Lung microvascular endothelial cell (primary cell): ENCODE measurements at regions not wholly inside any gene's neighbourhood (a gene's known extent, or its start where the extent isn't known, plus 50 kb on each side); places are given as distances from the start of the nearest gene placed in this dataset.
"Not testable (repeated sequence)": the region's sequence is repeated elsewhere in the genome, so short reads cannot be mapped to it uniquely, and the experiment has no call there.

Experiments used
- DNase-seq, 2 donors: peaks; one replicate each; pipeline versions ENCODE4 v3.0.0 to v3.0.0-alpha.2; 2010; ENCODE audit warnings: low read depth in 2 of 2

DNA sequence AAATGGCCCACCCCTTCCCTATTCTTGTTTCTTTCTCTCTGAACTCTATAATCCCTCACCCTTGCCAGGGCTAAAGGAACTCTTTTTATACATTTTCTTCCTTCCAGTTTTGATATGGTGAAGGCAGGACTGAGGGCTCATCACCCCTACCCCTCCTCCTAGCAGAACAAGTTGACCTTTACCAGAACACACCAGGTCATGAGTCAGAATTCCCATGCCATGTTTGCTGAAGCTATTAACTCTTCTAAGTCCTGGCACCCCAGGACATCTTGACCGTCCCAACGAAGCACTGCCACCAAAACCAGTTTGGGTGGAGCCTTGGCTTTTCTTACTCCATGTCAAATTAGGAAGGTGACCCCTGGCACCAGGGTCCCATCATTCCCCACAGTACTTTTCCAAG lies 57.5 kb upstream of the DYNLT3 start:
- DNase-seq = no peak

DNA sequence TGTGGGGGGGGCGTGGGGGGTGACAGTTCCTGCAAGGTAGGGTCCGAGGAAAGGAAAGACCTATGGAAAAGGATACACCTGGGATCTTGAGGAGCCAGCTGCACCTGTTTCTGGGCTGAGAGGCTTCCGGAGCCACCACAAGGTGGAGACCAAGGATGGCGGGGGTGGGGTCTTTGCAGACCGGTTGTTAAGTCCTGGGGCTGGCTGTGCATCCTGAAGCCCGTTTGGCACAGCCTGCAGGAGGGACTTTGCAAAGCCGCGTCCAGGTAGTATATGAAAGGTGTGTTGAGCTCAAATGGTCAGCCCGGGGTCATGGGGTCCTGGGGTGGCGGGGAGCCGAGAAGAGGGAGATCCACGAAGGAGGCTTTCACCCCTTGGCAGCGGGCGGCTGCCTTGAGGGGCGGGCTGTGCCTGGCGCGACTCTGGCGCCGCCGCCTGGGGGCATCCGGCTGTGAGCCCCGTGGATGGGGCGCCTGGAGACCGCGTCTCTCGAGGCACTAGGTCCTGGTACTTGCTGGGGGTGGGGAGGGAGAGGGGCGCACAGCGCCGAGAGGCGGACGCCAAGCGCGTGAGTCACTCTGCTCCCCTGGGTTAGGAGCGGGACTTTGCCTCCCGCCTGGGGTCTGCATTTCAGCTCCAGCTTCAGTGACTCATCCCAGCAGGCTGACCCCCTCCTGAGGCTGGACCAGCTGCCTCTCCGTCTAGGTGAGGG lies 58.2 kb upstream of the DYNLT3 start:
- DNase-seq = peak in 1 of 2 donors; percentile 1

DNA sequence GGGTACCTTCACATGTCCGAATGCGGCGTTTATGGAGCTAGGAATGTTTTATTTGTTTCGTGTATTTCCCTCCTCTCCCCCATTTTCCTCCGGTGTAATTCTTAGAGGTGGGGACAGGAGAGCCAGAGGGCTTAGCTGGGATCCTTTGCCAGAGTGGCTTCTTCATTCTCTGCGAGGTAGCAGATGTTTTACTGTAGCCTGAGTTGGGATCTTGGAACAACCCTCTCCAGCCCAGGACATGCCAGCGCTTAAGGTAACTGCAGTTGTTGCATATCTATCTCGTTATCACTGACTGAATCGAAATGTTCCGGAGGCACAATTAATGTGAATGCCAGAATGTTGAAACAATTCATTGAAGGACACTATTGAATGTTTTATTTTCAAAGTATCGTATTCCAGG lies 59.0 kb upstream of the DYNLT3 start:
- DNase-seq = no peak

DNA sequence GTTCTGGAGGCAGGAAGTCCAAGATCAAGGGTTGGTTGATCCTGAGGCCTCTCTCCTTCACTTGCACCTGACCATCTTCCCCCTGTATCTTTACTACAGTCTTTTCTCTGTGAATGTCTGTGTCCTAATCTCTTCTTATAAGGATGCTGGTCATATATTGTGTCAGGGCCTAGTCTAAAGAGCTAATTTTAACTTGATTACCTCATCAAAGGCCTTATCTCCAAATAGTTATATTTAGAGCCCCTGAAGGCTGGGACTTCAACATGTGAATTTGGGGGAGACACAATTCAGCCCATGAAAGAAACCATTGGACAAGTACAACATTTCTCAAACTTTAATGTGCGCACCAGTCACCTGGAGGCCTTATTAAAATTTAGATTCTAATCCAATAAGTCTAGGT lies 62.8 kb upstream of the DYNLT3 start:
- DNase-seq = no peak

- peak in 1 of 2 donors; percentile 45 for DNase-seq
These were observed 64.9 kb upstream of the DYNLT3 start for GRCh38 chrX:37912304-37912703.

DNA sequence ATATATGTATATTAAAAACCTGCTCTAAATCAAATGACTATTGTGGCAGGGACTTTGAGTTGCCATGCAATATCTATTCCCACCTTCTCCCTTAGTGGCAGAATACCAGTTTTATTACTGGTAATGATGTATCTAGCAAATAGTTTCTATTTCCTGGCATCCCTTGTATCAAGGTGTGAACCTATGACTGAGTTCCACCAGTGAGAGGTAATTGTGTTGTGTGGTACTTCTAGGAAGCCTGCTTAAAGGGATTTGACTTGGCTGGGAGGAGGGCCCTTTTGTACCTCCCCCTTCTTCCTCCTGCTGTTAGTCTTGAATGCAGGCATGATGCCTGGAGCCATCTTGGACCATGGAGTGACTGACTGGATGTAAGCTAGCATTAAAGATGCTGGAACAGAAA lies 65.4 kb upstream of the DYNLT3 start:
- no peak for DNase-seq

- DNase-seq = no peak
These were observed 70.8 kb upstream of the DYNLT3 start for GRCh38 chrX:37918168-37918567.

DNA sequence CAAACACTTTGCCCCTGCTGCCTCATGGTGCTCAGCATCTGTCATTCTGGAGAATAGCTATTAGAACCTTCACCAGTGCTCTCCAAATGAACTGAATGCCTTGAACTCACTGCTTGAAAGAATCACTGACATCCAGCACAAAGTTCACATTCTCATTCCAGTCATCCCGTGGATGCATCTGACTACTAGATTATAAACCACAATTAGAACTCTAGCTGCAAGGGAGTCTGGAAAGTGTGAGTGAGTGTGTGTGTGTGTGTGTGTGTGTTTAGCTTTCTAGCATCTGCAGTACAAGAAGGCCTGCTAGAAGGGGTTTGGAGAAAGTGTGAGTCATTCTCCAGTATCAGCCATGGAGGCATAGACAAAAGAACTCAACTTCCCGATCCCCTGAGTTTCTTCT lies 71.3 kb upstream of the DYNLT3 start:
- DNase-seq = no peak

DNA sequence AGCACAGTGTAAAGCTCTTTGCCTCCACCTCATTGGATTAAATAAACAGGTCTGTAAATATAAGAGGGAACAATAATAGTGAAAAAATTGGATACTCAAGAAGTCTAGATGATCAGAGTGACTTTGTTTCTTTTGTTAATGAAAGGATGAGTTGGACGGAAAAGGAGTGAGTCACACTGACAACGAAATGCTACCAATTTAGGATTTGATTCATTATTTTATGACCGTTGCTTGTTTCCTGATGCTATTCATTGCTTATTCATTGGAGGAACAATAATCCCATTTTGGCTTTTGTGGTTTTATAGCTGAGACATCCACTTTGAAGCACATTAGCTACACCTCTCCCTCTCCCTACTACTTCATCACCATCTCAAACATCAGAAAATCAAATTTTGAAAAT lies 74.4 kb upstream of the DYNLT3 start:
- DNase-seq = peak in 1 of 2 donors; percentile 70

DNA sequence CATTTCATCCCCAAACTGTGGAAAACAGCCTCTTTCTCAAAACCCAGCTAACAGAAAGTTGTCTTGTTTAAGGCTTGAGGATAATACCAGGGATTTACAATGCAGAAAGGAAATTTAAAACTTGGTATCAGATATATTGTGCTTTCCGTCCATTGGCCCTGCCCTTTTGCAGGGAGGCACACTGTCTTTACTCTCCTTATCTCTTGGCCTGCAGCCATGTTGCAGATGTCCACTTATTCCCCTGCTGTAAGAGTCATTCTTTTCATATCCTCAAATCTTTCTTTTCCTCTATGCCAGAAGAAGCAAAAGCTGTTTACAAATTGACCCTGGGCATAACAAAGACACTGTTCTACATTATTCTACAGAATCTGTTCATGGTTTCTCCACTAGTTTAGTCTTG lies 75.6 kb upstream of the DYNLT3 start:
- DNase-seq = no peak

DNA sequence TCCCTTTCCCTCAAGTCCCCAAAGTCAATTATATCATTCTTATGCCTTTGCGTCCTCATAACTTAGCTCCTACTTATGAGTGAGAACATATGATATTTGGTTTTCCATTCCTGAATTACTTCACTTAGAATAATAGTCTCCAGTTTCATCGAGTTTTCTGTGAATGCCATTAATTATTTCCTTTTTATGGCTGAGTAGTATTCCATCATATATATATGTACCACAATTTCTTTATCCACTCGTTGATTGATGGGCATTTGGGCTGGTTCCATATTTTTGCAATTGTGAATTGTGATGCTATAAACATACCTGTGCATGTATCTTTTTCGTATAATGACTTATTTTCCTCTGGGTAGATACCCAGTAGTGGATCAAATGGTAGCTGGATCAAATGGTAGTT lies 78.4 kb upstream of the DYNLT3 start:
- DNase-seq = not testable (repeated sequence)

DNA sequence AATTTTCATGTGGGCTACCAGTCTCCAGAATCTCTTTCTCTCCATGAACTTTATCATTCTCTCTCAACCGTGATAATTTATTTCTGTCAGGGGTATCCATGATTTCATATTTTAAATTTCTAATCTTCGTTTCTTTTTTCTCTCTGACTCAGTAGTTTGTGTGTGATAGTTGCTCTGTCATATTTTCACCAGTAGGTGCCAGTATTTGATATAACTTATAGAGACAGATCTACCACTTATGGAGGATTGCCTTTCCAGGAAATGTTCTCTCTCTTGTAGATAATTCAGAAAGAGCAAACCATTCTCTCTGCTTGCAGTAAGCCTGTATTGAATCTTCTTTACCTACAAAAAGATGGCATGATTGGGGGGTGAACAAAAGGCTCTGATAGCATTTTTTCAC lies 79.3 kb upstream of the DYNLT3 start:
- peak; percentile 46 to 60 for DNase-seq

DNA sequence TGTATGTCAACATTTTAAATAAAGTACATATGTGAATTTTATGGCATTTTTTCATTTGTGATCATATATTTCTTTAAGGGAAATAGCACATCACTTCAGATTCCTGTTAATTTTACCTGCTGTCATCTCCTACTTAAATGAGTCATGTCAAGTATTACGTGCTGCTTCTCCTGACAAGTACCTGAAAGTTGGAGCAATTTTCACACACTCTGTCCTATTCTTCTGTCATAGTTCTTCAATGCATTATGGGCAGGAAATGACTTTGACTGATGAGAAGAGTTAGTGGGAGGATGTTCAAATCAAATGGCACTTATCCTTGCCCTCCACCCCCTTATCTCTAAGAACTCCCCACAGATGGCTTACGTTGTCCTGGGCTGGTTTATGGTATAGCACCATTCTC lies 64.2 kb upstream of the SYTL5 start:
- DNase-seq = no peak

GRCh38 chrX:37943554-37944344 lies 62.6 kb upstream of the SYTL5 start:
- DNase-seq = no peak

GRCh38 chrX:37946197-37946596 lies 60.2 kb upstream of the SYTL5 start:
- no peak for DNase-seq

- no peak for DNase-seq
These were observed 51.1 kb upstream of the SYTL5 start for GRCh38 chrX:37955273-37955672.

DNA sequence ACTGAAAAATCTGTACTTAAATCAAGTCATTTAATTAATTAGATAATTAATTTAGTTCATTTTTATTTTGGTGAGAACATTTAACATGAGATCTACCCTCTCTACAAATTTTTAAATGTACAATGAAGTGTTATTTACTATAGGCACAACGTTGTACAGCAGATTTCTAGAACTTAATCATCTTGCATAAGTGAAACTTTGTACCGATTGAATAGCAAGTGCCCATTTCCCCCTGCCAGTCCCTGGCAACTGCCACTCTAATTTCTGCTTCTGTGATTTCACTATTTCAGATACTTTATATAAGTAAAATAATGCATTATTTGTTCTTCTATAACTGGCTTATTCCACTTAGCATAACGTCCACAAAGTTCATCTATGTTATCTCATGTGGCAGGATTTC lies 50.1 kb upstream of the SYTL5 start:
- DNase-seq = no peak
